NK-92 treated with Interleukin-12 subunit alpha and Interleukin-12 subunit beta, amount 100 ng/mL, for 24 hours (cell line): ENCODE measurements at regions not wholly inside any gene's neighbourhood (a gene's known extent, or its start where the extent isn't known, plus 50 kb on each side); places are given as distances from the start of the nearest gene placed in this dataset.
"Not testable (repeated sequence)": the region's sequence is repeated elsewhere in the genome, so short reads cannot be mapped to it uniquely, and the experiment has no call there.

Source experiments
- DNase-seq: peaks from one replicate; lab custom pipeline; 2025; lab: John Stamatoyannopoulos, UW

DNA sequence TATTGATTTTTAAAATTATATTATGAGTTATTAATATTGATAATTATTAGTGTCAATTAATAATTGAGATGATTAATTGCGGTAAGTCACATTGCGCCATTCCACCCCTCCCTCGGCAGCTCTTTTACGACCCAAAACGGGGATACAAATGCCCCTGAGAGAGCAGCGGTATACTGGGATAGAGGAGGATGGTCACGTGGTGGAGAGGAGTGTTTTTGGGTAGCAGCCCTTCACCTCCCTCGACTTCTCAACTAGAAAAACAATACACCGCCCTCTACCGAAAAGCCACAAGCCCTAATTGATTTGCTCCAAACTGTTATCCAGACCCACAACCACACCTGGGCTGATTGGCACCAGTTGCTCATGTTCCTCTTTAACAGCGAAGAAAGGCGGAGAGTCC lies 71.0 kb downstream of the DAPL1 start:
- not testable (repeated sequence) for DNase-seq

DNA sequence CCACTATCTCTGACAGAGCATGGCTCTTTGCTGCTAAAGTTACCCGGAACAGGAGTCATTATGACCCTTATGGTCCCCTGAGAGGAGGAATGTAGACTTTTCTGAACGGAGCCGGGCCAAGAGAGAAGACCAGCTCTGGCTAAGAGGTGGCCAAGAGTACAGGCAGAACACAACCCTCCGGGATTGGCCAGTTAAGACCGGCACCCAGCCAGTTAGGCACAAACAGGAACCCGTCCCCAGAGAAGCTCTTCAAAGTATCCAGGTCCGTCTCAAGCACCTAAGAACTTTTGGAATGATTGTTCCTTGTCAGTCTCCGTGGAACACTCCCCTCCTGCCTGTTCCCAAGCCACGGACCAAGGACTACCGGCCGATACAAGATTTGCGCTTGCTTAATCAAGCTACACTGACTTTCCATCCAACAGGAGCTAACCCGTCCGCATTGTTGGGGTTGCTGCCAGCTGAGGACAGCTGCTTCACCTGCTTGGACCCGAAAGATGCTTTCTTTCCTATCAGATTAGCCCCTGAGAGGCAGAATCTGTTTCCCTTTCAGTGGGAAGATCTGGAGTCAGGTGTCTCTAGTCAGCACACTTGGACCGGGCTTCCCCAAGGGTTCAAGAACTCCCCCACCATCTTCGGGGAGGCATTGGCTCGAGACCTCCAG lies 72.5 kb downstream of the DAPL1 start:
- not testable (repeated sequence) for DNase-seq

GRCh38 chr2:158868386-158868785 lies 73.3 kb downstream of the DAPL1 start:
- not testable (repeated sequence) for DNase-seq

- DNase-seq: not testable (repeated sequence)
Measured at GRCh38 chr2:158869122-158869521, 74.0 kb downstream of the DAPL1 start.

- not testable (repeated sequence) for DNase-seq
Measured at GRCh38 chr2:158869609-158870008, 74.5 kb downstream of the DAPL1 start.

DNA sequence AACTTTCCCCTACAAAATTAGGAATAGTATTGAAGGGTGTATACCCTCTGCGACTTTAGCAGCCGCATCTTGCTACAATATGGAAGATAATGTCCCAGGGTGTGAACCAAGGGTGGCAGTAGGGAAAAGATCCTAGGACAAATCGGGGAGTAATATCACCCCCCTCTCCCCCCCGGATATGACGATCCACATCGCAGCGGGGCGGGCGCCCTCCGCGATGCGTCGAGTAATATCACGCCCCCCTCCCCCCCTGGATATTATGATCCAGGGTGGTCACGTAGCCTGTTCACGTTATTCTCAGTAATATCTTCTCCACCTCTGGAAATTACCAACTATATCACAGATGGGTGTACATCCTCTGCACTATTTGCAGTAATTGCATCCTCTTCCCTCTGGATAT lies 82.9 kb downstream of the DAPL1 start:
- no peak for DNase-seq

GRCh38 chr2:158879229-158879903 lies 84.2 kb downstream of the DAPL1 start:
- no peak for DNase-seq

GRCh38 chr2:158882297-158882696 lies 86.1 kb upstream of the TANC1 start:
- DNase-seq: no peak

DNA sequence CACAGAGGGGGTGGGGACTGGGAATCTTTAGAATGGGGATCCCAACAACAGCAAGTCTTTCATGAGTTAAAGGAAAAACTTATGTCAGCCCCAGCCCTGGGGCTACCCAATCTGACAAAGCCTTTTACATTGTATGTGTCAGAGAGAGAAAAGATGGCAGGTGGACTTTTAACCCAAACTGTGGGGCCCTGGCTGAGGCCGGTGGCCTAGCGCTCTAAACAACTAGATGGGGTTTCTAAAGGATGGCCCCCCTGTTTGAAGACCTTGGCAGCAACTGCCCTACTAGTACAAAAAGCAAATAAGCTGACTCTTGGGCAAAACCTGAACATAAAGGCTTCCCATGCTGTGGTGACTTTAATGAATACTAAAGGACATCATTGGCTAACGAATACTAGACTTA lies 83.9 kb upstream of the TANC1 start:
- not testable (repeated sequence) for DNase-seq

DNA sequence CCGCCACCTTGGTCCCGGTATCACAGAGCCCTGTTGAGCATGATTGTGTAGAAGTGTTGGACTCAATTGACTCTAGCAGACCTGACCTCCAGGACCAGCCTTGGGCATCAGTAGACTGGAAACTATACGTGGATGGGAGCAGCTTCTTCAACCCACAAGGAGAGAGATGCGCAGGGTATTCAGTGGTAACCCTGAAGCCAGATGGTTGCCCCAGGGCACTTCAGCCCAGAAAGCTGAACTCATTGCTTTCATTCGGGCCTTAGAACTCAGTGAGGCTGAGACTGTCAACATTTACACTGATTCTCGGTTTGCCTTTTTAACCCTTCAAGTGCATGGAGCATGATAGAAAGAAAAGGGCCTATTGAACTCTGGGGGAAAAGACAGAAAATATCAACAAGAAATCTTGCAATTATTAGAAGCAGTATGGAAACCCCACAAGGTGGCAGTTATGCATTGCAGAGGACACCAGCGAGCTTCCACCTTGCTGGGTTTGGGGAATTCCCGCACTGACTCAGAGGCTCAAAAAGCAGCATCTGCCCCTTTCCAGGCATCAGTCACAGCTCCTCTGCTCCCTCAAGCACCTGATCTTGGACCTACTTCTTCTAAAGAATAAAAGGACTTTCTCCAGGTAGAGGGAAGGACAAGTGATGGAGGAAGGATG lies 83.3 kb upstream of the TANC1 start:
- DNase-seq: peak; percentile 21

DNA sequence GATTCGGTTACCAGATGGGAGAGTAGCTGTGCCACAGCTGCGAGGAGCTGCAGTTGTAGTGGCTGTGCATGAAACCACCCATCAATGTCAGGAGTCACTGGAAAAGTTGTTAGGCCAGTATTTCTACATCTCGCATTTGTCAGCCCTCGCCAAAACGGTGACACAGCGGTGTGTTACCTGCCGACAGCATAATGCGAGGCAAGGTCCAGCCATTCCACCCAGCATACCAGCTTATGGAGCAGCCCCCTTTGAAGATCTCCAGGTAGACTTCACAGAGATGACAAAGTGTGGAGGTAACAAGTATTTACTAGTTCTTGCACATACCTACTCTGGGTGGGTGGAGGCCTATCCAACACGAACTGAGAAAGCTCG lies 82.8 kb upstream of the TANC1 start:
- DNase-seq: not testable (repeated sequence)

- DNase-seq: no peak
Measured at GRCh38 chr2:158889135-158889853, 79.1 kb upstream of the TANC1 start.

DNA sequence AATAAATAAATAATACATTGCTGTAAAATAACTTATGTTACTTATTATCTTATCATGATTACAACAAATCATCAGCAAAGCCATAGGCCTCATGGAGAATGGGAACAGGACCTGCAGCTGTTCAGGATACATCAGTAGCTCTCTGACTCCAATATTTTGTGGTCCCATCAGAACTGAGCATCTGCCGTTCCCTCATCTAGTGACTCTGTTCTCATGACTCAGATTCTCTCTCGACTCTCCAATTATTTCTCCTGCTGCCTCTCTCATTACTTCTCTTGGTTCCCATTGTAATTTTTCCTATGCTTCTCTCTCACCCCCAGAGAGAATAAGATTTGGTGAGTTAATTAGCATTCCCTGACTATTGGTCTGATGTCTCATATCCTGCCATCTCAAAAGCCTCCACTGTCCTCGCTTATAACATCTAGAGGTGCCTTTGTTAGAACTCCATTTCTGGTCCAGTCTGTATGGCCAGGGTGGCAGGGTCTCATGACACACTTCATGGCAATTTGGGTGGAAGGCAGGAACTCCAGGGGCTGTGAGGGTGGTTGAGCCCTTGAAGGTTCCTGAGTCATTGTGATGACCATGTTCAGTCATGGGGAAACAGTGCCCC lies 78.0 kb upstream of the TANC1 start:
- DNase-seq: no peak

DNA sequence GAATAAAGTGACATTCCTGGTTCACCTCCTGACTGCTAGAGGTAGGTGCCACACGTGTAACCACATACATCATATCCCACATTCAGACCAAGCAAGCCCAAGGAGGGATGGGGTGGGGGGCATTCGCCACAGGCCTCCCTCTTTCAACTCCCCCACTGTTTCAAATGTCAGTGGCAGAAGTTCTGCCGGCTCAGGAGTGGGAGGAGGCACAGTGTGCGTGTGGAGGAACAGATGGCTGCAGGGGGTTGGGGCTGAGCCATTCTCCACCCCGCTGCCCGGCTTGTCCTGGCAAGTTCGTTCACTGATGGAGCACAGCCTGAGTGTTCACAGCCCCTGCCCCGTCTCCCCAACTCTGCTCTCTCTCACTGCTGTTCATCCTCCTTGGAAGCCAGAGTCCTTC lies 75.4 kb upstream of the TANC1 start:
- DNase-seq: no peak

DNA sequence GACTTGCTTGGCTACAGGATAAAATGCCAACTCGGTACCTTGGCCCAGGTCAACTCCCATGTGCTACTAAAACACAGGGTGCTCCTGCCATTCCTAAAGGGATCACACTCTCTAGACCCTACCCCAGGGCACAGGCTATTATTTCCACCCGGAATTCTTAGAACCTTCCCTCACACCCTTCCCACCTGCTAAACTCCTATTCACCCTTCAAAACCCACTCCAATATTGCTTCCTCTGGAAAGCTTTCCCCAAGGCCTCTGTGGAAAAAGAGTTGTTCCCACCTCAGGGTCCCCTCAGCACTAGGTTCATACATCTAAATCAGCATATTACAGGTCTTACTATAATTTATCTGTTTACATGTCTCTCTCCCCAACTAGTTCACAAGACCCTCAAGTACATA lies 75.0 kb upstream of the TANC1 start:
- no peak for DNase-seq

- no peak for DNase-seq
Measured at GRCh38 chr2:158894078-158894477, 74.4 kb upstream of the TANC1 start.

DNA sequence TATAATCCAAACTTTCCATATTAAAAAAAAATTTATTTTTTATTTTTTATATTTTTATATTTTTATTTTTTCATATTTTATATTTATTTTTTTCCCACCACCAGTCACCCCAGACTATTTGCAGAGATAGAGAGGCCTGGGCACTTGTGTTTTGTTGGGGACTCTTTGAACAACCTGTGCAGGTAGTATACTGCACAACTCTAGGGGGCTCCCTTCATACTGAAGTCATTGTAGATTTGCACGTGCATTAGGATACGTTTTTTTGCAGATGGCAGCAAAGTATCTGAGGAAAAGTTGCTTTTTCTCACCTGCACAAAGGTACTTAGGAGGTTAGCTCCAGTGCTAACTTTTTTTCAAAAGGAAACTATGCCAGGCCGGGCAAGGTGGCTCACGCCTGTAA lies 73.9 kb upstream of the TANC1 start:
- no peak for DNase-seq

GRCh38 chr2:158900345-158900744 lies 68.1 kb upstream of the TANC1 start:
- no peak for DNase-seq

DNA sequence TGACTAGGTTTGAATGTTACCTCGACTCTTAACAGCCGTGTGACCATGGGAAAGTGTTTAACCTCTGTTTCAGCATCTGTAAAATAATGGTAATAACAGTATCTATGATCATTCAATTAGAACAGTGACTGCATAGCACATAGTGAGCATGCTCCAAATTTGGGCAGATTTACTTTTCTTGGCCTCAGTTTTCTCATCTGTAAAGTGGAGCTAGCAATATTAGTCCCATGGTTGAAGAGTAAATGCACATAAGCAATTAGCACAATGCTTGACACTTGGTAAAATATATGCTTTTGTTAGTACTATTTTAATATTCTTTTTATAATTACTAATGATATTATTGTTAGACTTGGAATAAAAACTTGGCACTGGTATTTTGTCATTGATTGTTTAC lies 66.4 kb upstream of the TANC1 start:
- DNase-seq: no peak

DNA sequence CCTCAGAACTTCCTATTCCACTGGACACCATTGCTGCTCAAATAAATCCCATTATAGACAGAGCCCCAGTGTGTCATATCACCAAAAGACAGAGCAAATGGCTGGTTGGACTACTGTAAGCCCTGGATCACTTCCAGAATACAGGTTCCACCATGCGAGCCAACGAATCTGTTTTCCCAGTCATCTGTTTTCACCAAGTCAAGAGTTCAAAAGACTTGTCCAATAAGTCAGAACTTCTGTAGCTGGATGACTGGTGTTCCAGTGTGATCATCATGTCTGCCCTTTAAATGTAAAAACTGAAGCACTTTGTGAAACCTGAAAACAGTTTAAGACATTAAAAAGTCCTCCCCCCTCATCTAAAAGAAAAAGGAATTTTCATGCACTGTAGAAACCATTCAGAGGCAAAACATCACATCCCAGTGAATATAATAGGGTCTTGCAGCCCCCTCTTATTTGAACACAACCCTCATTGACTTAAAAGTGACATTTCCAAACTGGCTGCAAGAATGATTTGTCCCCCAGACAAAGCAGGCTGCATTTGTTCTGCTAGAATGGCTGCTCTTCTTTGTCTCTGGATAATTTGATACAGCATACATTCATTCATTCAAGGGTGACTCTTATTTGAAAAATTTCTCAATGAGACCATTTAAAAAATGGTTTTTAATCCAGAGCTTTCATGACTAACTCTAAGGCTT lies 64.6 kb upstream of the TANC1 start:
- DNase-seq: no peak

GRCh38 chr2:158904627-158905177 lies 63.7 kb upstream of the TANC1 start:
- no peak for DNase-seq
